A549 (cell line): ENCODE measurements at regions not wholly inside any gene's neighbourhood (a gene's known extent, or its start where the extent isn't known, plus 50 kb on each side); places are given as distances from the start of the nearest gene placed in this dataset.
"Not testable (repeated sequence)": the region's sequence is repeated elsewhere in the genome, so short reads cannot be mapped to it uniquely, and the experiment has no call there.

Experiments used
- BHLHE40 ChIP-seq: IDR thresholded peaks from 2 replicates; pipeline ENCODE4 v1.6.1; 2012; ENCODE audit warnings: low read depth, low read length, inconsistent platforms
- CHD4 ChIP-seq: fragments of 200-600 bp; sonication (generic); IDR thresholded peaks from 2 replicates; pipeline ENCODE4 v1.6.1; 2016; ENCODE audit warnings: antibody characterized with exemption, mild to moderate bottlenecking, borderline replicate concordance
- ESRRA ChIP-seq: fragments of 150-350 bp; IDR thresholded peaks from 2 replicates; pipeline ENCODE4 v1.6.1; 2014; ENCODE audit warnings: mild to moderate bottlenecking, low read length, borderline replicate concordance
- JUNB ChIP-seq: fragments of >200 bp; sonication (Bioruptor Twin); formaldehyde crosslinking; IDR thresholded peaks from 2 replicates; pipeline ENCODE4 v1.6.1; 2016
- KDM1A ChIP-seq: fragments of 200-600 bp; sonication (generic); IDR thresholded peaks from 2 replicates; pipeline ENCODE4 v1.6.1; 2016; ENCODE audit warnings: low read depth, mild to moderate bottlenecking
- KDM5A ChIP-seq: fragments of 200-600 bp; sonication (generic); IDR thresholded peaks from 2 replicates; pipeline ENCODE4 v1.6.1; 2016; ENCODE audit warnings: antibody characterized with exemption, mild to moderate bottlenecking
- POLR2A ChIP-seq: IDR thresholded peaks from 2 replicates; pipeline ENCODE4 v1.6.1; 2012; ENCODE audit warnings: mild to moderate bottlenecking, low read length
- RCOR1 ChIP-seq: fragments of 150-350 bp; IDR thresholded peaks from 2 replicates; pipeline ENCODE4 v1.6.1; 2014; ENCODE audit warnings: antibody characterized with exemption, low read length, low read depth
- TF ChIP-seq, protein P1 (sequence below): fragments of 450-650 bp; IDR thresholded peaks from 2 replicates; pipeline ENCODE4 v1.6.1; 2014; ENCODE audit warnings: antibody characterized with exemption
- TF ChIP-seq, protein P2 (sequence below): fragments of >200 bp; sonication (Bioruptor Twin); formaldehyde crosslinking; IDR thresholded peaks from 3 replicates; pipeline ENCODE4 v1.5.1; 2016
- TF ChIP-seq, protein P3 (sequence below): IDR thresholded peaks from 2 replicates; pipeline ENCODE4 v1.6.1; 2012; ENCODE audit warnings: low read depth, borderline replicate concordance
- TF ChIP-seq, protein P4 (sequence below): fragments of 200-600 bp; sonication (generic); IDR thresholded peaks from 2 replicates; pipeline ENCODE4 v1.6.1; 2016; ENCODE audit warnings: antibody characterized with exemption, mild to moderate bottlenecking, moderate library complexity
- TF ChIP-seq, protein P5 (sequence below): IDR thresholded peaks from 2 replicates; pipeline ENCODE4 v1.6.1; 2012
- TF ChIP-seq, protein P6 (sequence below): fragments of 150-350 bp; IDR thresholded peaks from 2 replicates; pipeline ENCODE4 v1.6.1; 2014; ENCODE audit warnings: low read depth, mild to moderate bottlenecking, low read length

DNA sequence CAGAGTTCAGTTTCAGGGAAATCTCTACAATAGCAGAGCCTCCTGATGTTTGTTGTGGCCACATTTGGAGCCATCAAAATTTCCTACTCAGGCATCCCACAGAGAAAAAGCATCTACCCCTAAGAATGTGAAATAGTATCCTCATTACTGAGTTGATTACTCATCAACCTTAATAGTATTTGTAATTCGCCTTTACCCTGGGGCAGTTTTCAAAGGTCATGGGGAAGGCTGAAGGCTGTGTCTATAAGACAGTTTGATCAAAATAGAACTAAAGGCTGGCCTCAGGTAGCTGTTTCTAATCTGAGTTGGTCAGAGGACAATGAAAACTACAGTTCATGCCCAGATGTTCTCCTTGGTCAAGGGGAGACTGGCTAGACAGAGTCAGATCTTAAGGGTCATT is 189.7 kb downstream of the ZNF92 start:
- not testable (repeated sequence) for TF ChIP-seq POLR2A, CHD4, BHLHE40, KDM5A, RCOR1, ESRRA, KDM1A, JUNB
- TF ChIP-seq, protein P1, sequence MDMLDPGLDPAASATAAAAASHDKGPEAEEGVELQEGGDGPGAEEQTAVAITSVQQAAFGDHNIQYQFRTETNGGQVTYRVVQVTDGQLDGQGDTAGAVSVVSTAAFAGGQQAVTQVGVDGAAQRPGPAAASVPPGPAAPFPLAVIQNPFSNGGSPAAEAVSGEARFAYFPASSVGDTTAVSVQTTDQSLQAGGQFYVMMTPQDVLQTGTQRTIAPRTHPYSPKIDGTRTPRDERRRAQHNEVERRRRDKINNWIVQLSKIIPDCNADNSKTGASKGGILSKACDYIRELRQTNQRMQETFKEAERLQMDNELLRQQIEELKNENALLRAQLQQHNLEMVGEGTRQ, result not testable (repeated sequence)
- TF ChIP-seq, protein P2, sequence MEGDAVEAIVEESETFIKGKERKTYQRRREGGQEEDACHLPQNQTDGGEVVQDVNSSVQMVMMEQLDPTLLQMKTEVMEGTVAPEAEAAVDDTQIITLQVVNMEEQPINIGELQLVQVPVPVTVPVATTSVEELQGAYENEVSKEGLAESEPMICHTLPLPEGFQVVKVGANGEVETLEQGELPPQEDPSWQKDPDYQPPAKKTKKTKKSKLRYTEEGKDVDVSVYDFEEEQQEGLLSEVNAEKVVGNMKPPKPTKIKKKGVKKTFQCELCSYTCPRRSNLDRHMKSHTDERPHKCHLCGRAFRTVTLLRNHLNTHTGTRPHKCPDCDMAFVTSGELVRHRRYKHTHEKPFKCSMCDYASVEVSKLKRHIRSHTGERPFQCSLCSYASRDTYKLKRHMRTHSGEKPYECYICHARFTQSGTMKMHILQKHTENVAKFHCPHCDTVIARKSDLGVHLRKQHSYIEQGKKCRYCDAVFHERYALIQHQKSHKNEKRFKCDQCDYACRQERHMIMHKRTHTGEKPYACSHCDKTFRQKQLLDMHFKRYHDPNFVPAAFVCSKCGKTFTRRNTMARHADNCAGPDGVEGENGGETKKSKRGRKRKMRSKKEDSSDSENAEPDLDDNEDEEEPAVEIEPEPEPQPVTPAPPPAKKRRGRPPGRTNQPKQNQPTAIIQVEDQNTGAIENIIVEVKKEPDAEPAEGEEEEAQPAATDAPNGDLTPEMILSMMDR, result not testable (repeated sequence)
- TF ChIP-seq, protein P3, sequence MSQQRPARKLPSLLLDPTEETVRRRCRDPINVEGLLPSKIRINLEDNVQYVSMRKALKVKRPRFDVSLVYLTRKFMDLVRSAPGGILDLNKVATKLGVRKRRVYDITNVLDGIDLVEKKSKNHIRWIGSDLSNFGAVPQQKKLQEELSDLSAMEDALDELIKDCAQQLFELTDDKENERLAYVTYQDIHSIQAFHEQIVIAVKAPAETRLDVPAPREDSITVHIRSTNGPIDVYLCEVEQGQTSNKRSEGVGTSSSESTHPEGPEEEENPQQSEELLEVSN, result not testable (repeated sequence)
- TF ChIP-seq, protein P4, sequence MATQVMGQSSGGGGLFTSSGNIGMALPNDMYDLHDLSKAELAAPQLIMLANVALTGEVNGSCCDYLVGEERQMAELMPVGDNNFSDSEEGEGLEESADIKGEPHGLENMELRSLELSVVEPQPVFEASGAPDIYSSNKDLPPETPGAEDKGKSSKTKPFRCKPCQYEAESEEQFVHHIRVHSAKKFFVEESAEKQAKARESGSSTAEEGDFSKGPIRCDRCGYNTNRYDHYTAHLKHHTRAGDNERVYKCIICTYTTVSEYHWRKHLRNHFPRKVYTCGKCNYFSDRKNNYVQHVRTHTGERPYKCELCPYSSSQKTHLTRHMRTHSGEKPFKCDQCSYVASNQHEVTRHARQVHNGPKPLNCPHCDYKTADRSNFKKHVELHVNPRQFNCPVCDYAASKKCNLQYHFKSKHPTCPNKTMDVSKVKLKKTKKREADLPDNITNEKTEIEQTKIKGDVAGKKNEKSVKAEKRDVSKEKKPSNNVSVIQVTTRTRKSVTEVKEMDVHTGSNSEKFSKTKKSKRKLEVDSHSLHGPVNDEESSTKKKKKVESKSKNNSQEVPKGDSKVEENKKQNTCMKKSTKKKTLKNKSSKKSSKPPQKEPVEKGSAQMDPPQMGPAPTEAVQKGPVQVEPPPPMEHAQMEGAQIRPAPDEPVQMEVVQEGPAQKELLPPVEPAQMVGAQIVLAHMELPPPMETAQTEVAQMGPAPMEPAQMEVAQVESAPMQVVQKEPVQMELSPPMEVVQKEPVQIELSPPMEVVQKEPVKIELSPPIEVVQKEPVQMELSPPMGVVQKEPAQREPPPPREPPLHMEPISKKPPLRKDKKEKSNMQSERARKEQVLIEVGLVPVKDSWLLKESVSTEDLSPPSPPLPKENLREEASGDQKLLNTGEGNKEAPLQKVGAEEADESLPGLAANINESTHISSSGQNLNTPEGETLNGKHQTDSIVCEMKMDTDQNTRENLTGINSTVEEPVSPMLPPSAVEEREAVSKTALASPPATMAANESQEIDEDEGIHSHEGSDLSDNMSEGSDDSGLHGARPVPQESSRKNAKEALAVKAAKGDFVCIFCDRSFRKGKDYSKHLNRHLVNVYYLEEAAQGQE, result not testable (repeated sequence)
- TF ChIP-seq, protein P5, sequence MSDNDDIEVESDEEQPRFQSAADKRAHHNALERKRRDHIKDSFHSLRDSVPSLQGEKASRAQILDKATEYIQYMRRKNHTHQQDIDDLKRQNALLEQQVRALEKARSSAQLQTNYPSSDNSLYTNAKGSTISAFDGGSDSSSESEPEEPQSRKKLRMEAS, result not testable (repeated sequence)
- TF ChIP-seq, protein P6, sequence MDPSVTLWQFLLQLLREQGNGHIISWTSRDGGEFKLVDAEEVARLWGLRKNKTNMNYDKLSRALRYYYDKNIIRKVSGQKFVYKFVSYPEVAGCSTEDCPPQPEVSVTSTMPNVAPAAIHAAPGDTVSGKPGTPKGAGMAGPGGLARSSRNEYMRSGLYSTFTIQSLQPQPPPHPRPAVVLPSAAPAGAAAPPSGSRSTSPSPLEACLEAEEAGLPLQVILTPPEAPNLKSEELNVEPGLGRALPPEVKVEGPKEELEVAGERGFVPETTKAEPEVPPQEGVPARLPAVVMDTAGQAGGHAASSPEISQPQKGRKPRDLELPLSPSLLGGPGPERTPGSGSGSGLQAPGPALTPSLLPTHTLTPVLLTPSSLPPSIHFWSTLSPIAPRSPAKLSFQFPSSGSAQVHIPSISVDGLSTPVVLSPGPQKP, result not testable (repeated sequence)
